Body of pancreas (tissue), 4 donors: ENCODE measurements at regions not wholly inside any gene's neighbourhood (a gene's known extent, or its start where the extent isn't known, plus 50 kb on each side); places are given as distances from the start of the nearest gene placed in this dataset.

Experiments
- POLR2A ChIP-seq, 3 donors: fragments of 450-650 bp; IDR thresholded peaks; one replicate each; pipeline ENCODE4 v1.6.1; 2016; ENCODE audit warnings: antibody characterized with exemption in 3 of 3, mild to moderate bottlenecking in 2 of 3
- TF ChIP-seq, protein P1 (sequence below), 7 experiments: fragments of 450-650 bp in 4 of 7; fragments of 200-600 bp in 3 of 7; sonication (generic) in 3 of 7; IDR thresholded peaks; one replicate each; pipeline ENCODE4 v1.5.1; 2016 to 2019; ENCODE audit warnings: antibody characterized with exemption in 7 of 7

- TF ChIP-seq, protein P1, sequence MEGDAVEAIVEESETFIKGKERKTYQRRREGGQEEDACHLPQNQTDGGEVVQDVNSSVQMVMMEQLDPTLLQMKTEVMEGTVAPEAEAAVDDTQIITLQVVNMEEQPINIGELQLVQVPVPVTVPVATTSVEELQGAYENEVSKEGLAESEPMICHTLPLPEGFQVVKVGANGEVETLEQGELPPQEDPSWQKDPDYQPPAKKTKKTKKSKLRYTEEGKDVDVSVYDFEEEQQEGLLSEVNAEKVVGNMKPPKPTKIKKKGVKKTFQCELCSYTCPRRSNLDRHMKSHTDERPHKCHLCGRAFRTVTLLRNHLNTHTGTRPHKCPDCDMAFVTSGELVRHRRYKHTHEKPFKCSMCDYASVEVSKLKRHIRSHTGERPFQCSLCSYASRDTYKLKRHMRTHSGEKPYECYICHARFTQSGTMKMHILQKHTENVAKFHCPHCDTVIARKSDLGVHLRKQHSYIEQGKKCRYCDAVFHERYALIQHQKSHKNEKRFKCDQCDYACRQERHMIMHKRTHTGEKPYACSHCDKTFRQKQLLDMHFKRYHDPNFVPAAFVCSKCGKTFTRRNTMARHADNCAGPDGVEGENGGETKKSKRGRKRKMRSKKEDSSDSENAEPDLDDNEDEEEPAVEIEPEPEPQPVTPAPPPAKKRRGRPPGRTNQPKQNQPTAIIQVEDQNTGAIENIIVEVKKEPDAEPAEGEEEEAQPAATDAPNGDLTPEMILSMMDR (IDR thresholded peaks at IDR 0.05): no peak
- TF ChIP-seq POLR2A (IDR thresholded peaks at IDR 0.05): no peak
These were observed 357.0 kb downstream of the BCAT1 start for GRCh38 chr12:24591715-24592440.
